HL-60/S4 treated with phorbol 12-myristate 13-acetate at 8.2 ng/mL for 4 days and 3 days (cell line): ENCODE measurements at regions not wholly inside any gene's neighbourhood (a gene's known extent, or its start where the extent isn't known, plus 50 kb on each side); places are given as distances from the start of the nearest gene placed in this dataset.

Source experiments
- in situ Hi-C: fragments of 300-500 bp; cut with MboI; formaldehyde crosslinking; loops from 2 replicates; pipeline ENCODE4 v1.15.0; 2022; ENCODE audit warnings: low sequenced_read_pairs

DNA sequence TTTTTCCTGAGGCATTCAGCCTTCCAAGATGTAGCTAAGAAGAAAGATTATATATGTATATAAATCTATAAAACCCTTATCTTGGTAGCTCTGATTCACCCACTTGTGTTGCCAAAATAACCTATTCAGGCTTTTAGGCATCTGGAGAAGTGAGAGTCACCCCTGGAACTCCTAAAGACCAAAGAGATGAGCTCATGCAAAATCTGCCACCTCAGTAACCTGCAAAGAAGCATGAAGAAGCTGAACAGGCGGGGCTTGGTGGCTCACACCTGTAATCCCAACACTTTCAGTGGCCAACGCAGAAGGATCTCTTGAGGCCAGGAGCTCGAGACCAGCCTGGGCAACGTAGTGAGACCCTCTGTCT is 393.7 kb downstream of the FOXO1 start:
- in situ Hi-C loops: no loop called here

DNA sequence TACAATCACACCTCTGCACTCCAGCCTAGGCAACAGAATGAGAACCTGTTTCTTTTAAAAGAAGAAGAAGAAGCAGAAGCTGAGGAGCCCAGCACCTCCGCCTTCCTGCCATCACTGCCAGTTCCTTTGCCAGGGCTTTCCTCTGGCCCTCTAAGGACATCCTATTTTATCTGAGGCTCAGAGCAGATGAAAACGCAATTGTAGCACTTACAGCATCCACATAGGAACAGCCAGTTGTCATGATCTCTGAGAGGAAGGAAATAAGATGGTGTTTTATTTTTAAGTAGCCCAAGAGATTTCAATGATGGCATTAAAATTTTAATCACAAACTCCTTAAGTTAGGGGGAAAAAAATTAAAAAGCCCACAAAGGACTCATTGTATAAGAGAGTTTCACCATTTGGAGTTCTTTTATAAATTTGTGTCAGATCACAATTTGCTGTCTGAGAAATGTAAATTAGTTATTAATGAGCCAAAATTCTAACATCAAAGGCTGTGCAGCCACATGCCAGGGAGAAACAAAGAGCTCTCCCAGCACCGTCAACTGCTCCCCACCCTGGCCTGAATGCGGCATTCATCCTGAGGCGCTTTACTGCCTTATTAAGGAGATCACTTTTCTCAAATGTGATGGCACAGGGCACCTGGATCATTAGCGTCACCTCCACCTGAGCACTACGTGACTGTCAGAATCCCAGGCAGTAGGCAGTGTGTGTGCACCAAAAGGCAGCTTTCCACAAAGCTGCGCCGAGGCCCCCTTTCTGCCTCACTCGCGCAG is 393.0 kb downstream of the FOXO1 start:
- in situ Hi-C loops: no loop called here

DNA sequence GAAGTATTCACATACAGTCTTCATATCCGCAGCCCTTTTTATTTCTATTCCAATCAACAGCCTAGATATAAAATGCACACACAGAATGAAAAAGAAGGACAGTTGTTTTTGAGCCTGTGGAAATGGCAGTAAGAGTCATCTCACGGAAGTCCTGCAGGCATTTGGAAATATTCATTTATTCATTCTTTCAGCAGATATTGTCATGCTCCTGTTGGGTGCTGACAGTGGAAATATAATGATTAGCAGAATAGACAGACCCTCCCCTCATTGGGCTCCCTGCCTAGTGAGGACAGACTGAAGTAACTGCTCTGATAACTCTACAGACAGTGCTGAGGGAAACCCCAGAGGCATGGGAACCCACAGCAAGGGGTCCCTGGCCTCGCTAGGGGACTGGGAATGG is 392.3 kb downstream of the FOXO1 start:
- in situ Hi-C loops: no loop called here

DNA sequence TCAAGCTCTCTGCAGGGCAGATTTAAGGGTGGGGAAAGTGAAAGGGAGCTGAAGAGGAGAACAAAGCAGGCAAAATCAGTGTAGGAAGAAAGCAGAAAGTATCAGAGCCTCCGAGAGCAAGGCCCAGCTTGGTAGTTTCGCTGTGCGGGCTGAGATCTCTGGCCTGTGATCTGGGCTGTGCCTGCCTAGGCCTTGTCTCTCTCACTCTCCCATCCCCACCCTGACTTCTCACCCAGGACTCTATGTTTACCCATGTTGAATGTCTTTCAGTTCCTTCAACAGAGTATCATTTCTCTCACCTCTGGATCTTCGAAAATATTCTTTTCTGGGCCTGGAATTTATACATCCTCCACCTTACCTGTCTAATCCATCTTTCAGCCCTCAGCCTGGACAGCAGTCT is 391.3 kb downstream of the FOXO1 start:
- in situ Hi-C loops: no loop called here

- in situ Hi-C loops: no loop called here
These were observed 390.8 kb downstream of the FOXO1 start for GRCh38 chr13:40275636-40276035.

- in situ Hi-C loops: no loop called here
These were observed 382.8 kb downstream of the FOXO1 start for GRCh38 chr13:40283666-40284065.

DNA sequence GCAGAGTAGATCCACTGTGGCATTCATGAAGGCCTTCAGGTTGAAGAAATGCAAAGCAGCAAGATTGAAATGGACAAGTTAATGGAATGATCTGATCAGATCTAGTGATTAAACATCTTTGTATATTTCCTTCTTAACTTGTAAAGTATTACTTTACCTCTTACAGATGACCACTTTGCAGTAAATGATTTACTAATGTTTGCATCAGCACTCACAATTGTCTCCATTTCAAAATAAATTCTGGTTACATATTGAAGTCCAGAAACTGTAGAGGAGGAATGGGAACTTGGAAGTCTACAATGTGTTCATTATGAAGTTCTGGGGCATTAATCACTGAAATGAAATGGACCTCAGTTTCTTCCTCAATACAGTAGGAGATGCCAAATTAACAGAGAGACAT is 380.8 kb downstream of the FOXO1 start:
- in situ Hi-C loops: no loop called here

GRCh38 chr13:40287428-40287827 is 379.0 kb downstream of the FOXO1 start:
- in situ Hi-C loops: no loop called here

DNA sequence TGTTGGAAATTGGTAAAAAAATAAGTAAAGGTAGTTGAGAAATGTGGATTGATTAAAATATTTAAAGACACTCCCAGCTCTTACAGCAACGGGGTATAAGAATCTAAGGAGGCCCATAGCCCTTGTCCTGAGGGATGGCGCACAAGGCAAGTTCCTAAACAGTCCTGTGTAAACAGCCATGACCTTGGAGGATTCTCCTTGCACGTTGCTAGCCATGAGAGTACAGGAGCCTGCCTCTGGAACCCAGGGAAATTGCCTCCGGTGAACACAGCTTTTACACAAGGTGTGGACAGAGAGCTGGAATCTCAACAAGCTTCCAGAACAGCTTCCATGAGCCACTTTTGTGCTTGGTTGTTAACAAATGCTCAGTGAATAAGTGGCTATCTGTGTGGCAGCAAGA is 378.2 kb downstream of the FOXO1 start:
- in situ Hi-C loops: no loop called here

GRCh38 chr13:40290758-40291157 is 375.7 kb downstream of the FOXO1 start:
- in situ Hi-C loops: no loop called here

DNA sequence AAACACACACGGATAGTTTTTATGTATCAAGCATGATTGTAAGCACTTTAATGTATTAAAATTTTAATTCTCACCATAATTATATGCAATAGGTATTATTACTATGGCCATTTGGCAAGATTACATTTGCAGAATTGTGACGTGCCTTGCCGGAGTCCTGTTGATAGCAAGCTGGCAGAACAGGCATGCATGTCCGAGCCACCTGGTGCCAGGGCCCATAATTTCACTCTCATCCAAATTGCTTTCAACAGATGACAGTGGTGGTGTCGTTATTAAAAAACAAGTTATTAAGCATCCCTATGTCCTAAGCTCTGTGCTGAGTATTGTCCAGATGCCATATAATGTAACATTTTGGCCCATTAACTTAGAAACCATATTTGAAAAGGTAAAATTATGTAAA is 374.3 kb downstream of the FOXO1 start:
- in situ Hi-C loops: no loop called here

GRCh38 chr13:40292536-40292935 is 373.9 kb downstream of the FOXO1 start:
- in situ Hi-C loops: no loop called here

DNA sequence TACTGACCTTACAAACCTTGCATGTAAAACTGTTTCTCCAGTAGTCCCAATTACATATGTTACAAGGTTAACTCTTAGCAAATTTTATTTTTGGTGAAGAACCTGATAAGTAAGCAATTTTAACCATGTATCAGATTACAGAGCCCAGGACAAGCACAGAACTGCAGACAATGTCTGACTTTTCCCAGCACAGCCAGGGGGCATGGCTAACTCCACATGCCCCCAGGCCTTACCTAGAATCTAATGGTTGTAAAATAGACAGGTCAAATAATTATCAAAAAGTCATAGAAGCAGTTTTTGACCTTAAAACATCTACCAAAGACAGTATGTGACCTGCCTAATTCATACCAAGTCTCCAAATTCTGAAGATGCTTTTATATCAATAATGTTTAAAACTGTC is 364.1 kb downstream of the FOXO1 start:
- in situ Hi-C loops: no loop called here

- in situ Hi-C loops: no loop called here
These were observed 362.1 kb downstream of the FOXO1 start for GRCh38 chr13:40304391-40304790.

DNA sequence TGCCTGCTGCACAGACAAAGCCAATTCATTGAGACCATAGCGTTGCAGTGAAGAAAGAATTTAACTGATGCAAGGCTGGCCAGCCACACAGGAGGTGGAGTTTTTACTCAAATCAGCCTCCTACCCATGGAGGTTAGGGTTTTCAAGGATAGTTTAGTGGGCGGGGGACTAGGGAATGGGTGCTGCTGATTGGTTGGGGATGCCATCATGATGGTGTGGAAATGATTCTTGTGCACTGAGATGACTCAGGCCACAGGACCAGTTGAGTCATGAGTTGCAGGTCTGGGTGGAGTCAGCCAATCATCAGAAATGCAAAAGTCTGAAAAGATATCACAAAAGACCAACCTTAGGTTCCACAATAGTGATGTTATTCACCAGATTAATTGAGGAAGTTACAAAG is 359.6 kb downstream of the FOXO1 start:
- in situ Hi-C loops: no loop called here

- in situ Hi-C loops: no loop called here
These were observed 356.6 kb downstream of the FOXO1 start for GRCh38 chr13:40309881-40310280.

DNA sequence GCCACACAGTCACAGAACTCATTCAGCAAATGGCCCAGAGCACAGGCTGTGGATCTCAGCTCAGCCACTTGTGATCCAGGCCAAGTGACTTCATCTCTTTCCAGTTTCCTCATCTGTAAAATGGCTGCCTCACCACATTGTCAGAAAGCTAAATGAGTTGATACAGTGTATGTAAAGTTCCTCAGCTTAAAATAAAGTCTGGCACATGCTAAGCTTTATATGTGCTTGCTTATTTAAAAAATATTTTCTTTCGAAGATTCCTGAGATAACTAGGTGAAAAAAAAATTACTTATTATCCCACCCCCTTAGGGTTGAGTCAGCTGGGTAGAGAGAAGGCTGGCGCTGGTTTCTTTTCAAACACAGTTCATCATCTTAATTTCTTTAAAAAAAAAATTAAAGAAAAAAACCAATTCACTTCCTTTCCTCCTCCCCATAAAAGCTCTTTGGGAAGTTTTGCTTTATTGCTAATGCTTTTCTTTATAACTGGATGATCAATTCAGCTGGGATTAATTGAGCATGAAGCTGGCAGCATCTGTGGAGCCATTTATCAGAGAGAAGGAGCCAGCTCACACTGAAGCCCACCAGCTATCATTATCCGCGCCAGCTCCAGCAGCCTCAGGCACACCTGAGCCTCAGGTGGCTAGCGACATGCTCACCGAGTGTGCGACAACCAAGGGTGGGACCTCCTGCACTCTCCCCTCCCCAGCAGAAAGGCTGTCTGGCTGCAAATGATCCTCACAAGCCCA is 354.9 kb downstream of the FOXO1 start:
- in situ Hi-C loops: no loop called here

GRCh38 chr13:40313269-40314200 is 352.9 kb downstream of the FOXO1 start:
- in situ Hi-C loops: no loop called here

DNA sequence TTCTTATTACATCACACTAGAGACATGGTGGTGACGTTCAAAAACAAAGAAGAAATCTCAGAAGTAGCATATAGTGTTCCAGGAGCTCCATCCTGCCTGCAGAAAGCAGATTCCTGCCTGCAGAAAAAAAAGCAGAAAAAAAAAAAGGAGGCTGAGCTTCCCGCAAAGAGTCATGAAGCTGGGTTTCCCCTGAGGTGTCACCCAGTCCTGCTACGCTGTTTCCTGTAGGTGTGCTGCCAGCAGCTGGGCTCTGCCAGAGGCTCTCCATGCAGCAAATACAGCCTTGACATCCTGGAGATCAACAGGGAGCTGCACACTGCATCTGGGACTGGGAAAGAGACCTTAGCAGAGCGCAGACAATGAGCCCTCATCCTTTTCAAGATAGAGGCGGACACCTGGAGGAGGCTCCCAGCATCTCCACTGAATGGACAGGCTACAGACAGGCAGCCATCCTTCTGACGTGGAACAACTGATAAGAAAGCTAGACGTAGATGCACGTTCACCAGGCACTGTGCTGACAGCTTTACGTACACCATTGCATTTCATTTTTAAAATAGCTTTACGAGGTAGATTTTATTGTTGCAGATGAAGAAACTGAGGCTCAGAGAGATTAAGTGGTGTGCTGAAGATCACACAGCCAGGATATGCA is 350.9 kb downstream of the FOXO1 start:
- in situ Hi-C loops: no loop called here

- in situ Hi-C loops: no loop called here
These were observed 350.1 kb downstream of the FOXO1 start for GRCh38 chr13:40316301-40316700.

GRCh38 chr13:40317980-40318327 is 348.5 kb downstream of the FOXO1 start:
- in situ Hi-C loops: no loop called here
